Spinal cord (tissue), 9 donors: ENCODE measurements at regions not wholly inside any gene's neighbourhood (a gene's known extent, or its start where the extent isn't known, plus 50 kb on each side); places are given as distances from the start of the nearest gene placed in this dataset.

Source experiments
- DNase-seq, 6 donors: peaks; one replicate each; pipeline versions ENCODE4 v3.0.0 to v3.0.0-alpha.2; 2013 to 2015; ENCODE audit warnings: low spot score in 6 of 6, low read depth in 4 of 6
- H3K27ac ChIP-seq: one replicate; pipeline ENCODE4 v1.5.1; 2013; ENCODE audit warnings: low read depth, low read length, control low read depth
- H3K27me3 ChIP-seq: one replicate; pipeline ENCODE4 v1.6.1; 2013; ENCODE audit warnings: low read length; ENCODE audit not compliant: control insufficient read depth, insufficient read depth
- H3K36me3 ChIP-seq: one replicate; pipeline ENCODE4 v1.6.1; 2013; ENCODE audit warnings: low read length; ENCODE audit not compliant: control insufficient read depth, insufficient read depth
- H3K4me1 ChIP-seq: one replicate; pipeline ENCODE4 v1.6.1; 2013; ENCODE audit warnings: low read length; ENCODE audit not compliant: control insufficient read depth, insufficient read depth
- H3K4me3 ChIP-seq: one replicate; pipeline ENCODE4 v1.5.1; 2013; ENCODE audit warnings: low read depth, low read length, control low read depth
- H3K9me3 ChIP-seq: one replicate; pipeline ENCODE4 v1.6.1; 2013; ENCODE audit warnings: low read length; ENCODE audit not compliant: control insufficient read depth, insufficient read depth
- WGBS: methylation state at CpG from one replicate; pipeline ENCODE4 v1.1.5; 2013; ENCODE audit warnings: missing lambda C conversion rate; ENCODE audit not compliant: insufficient coverage; 5-methylcytosine and 5-hydroxymethylcytosine counted together
- donor health status: healthy.

DNA sequence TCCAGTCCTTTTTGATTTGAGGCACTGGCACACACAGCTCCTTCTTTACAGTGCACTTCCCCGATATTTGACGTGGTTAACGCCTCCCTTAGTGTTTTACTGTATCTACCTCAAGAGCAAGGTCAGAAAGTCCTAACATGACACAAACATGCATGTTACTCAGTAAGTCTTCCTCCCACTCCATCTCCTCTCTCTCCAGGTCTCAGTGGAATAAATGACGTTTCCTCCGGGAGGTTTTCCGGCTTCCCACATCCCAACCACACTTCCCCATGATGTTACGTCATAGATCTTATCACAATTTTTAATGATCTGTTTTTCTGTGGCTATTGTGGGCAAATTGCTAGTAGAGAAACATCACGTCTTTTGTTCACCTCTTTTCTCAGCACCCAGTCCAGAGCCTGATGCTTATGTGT lies 165.7 kb downstream of the PTPN20 start:
- DNase-seq = no peak
- H3K27ac ChIP-seq = no peak overlapping the region
- H3K4me3 ChIP-seq = no peak overlapping the region
- H3K36me3 ChIP-seq = no peaks in the 10 kb centered on the region
- no peaks in the 10 kb centered on the region for H3K27me3 ChIP-seq
- H3K9me3 ChIP-seq = no peaks in the 10 kb centered on the region
- WGBS = 93% methylated on average over 4 of the region's 8 CpGs
- no peaks in the 10 kb centered on the region for H3K4me1 ChIP-seq

DNA sequence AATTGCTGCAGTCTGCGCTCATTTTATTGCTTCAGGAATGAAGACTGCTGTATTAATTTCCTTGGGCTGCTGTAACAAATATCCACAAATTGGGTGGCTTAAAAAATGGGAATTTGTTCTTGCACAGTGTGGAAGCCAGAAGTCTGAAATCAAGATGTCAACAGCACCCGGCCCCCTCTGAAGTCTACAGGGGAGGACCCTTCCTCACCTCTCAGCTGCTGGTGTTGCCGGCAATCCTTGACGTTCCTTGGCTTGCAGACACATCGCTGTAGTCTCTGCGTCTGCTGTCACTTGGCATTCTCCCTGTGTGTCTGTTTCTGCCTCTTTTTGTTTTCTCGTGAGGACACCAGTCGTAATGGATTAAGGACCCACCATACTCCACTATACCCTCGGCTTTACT lies 166.2 kb downstream of the PTPN20 start:
- Histone ChIP-seq H3K4me1 (no peaks in the 10 kb centered on the region), H3K27me3 (no peaks in the 10 kb centered on the region), H3K9me3 (no peaks in the 10 kb centered on the region), H3K4me3 (no peak overlapping the region), H3K36me3 (no peaks in the 10 kb centered on the region), H3K27ac (no peak overlapping the region)
- peak in 1 of 6 donors; percentile 3 for DNase-seq
- 74% methylated on average over 9 of the region's 9 CpGs for WGBS

DNA sequence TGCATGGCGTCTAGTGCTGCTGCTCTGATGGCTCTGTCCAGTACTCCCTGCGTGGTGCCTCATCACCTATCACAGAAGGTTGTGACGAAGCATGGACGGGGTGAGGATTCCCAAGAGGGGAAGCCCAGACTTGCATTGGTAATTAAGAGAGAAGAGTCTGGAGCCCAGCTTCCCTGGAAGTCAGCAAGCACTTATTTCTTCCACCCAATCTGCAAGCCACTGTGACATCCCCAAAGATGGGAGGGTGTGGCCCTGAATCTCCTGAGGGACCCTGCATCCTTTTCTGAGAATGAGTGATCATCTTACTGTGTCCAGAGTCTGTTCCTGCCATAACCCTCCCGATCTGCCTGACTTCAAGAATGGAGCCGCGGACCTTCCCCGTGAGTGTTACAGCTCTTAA lies 166.7 kb downstream of the PTPN20 start:
- Histone ChIP-seq H3K27me3 (no peaks in the 10 kb centered on the region), H3K4me1 (no peaks in the 10 kb centered on the region), H3K27ac (no peak overlapping the region), H3K4me3 (no peak overlapping the region), H3K9me3 (no peaks in the 10 kb centered on the region), H3K36me3 (no peaks in the 10 kb centered on the region)
- no peak for DNase-seq
- 95% methylated on average over 5 of the region's 8 CpGs for WGBS

DNA sequence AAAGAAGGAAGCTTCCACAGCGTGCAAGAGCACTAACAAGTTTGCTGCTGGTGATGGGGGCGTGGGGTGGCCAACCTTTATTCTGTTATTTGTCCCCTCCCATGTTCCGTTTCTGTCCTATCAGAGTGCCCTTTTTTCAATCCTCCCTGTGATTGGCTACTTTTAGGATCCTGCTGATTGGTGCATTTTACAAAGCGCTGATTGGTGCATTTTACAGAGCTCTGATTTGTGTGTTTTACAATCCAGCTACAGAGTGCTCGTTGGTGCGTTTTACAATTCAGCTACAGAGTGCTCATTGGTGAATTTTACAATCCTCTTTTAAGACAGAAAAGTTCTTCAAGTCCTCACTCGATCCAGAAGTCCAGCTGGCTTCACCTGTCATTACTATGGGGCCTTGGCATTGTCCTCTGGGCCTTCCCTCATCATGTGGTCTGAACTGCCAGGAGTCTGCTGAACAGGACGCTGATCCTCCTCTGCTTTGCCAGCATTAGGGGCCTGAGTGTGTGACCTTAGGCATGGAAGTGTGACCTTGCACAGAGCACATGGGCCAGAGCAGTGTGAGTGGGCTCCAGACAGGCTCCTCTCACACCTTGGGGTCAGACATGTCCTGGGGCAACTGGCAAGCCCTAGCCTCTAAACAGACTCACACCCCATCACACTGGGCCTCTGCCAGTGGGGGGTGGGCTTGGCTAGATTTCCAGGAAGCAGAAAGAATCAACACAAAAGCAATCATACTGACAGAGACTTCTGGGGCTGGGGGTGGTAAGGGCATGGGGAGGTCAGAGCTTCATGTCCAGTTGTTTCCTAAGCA lies 167.4 kb downstream of the PTPN20 start:
- no peaks in the 10 kb centered on the region for H3K4me1 ChIP-seq
- no peaks in the 10 kb centered on the region for H3K36me3 ChIP-seq
- no peaks in the 10 kb centered on the region for H3K9me3 ChIP-seq
- no peak overlapping the region for H3K4me3 ChIP-seq
- no peak for DNase-seq
- H3K27ac ChIP-seq = no peak overlapping the region
- H3K27me3 ChIP-seq = no peaks in the 10 kb centered on the region
- 91% methylated on average over 8 of the region's 8 CpGs for WGBS

DNA sequence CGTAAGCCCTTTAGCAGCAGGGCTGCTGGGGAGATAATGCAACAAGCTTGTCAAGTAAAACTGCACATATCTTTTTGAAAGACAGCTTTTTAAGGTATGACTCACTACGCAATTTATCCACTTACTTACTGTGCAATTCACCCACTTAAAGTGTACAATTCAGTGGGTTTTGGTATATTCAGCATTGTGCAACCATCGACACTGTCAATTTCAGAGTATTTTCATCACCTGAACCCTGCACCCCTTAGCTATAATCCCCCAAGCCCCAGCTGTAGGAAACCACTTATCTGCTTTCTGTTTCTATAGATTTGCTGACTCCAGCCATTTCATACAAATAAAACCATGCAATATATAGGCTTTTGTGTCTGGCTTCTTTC lies 168.0 kb downstream of the PTPN20 start:
- no peak overlapping the region for H3K4me3 ChIP-seq
- H3K4me1 ChIP-seq = no peaks in the 10 kb centered on the region
- H3K9me3 ChIP-seq = no peaks in the 10 kb centered on the region
- H3K36me3 ChIP-seq = no peaks in the 10 kb centered on the region
- 86% methylated on average over 1 of the region's 3 CpGs for WGBS
- peak in 1 of 6 donors; percentile 6 for DNase-seq
- H3K27me3 ChIP-seq = no peaks in the 10 kb centered on the region
- H3K27ac ChIP-seq = no peak overlapping the region

DNA sequence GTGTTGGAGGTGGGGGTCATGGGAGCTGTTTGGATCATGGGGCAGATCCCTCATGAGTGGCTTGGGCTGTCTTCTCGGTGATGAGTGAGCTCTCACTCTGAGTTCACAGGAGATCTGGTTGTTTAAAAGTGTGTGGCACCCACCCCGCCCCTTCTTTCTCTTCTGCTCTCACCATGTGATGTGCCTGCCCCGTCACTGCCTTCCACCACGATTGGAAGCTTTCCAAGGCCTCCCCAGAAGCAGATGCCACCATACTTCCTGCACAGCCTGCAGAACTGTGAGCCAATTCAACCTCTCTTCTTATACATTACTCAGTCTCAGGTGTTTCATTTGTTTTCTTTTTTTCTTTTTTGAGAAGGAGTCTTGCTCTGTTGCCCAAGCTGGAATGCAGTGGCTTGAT lies 170.0 kb downstream of the PTPN20 start:
- 87% methylated on average over 4 of the region's 4 CpGs for WGBS
- DNase-seq = no peak
- no peaks in the 10 kb centered on the region for H3K4me1 ChIP-seq
- H3K27me3 ChIP-seq = no peaks in the 10 kb centered on the region
- no peak overlapping the region for H3K27ac ChIP-seq
- H3K9me3 ChIP-seq = no peaks in the 10 kb centered on the region
- H3K36me3 ChIP-seq = no peaks in the 10 kb centered on the region
- no peak overlapping the region for H3K4me3 ChIP-seq

DNA sequence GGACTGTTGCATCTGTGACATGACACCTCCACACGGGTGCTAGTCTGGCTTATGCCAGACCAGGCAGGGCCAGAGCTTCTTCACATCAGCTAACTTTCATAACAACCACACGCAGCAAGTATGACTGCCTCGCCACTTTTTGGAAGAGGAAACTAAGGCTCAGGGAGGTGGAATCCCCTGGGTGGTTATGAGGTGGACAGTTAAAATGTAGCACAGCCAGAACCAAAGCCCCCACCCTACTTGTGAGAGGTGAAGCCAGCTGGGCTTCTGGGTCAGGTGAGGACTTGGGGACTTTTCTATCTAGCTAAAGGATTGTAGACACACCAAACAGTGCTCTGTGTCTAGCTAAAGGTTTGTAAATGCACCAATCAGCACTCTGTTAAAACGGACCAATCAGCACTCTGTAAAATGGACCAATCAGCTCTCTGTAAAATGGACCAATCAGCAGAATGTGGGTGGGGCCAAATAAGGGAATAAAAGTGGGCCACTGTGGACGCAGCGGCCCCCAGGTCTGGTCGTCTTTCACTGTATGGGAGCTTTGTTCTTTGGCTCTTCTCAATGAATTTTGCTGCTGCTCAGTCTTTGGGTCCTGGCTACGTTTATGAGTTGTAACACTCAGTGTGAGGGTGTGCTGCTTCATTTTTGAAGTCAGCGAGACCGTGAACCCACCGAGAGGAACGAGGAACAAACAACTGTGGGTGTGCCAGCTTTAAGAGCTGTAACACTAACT lies 171.0 kb downstream of the PTPN20 start:
- H3K27me3 ChIP-seq = no peaks in the 10 kb centered on the region
- no peaks in the 10 kb centered on the region for H3K9me3 ChIP-seq
- H3K27ac ChIP-seq = no peak overlapping the region
- no peaks in the 10 kb centered on the region for H3K4me1 ChIP-seq
- DNase-seq = no peak
- no peak overlapping the region for H3K4me3 ChIP-seq
- H3K36me3 ChIP-seq = no peaks in the 10 kb centered on the region
- WGBS = 93% methylated on average over 9 of the region's 12 CpGs

DNA sequence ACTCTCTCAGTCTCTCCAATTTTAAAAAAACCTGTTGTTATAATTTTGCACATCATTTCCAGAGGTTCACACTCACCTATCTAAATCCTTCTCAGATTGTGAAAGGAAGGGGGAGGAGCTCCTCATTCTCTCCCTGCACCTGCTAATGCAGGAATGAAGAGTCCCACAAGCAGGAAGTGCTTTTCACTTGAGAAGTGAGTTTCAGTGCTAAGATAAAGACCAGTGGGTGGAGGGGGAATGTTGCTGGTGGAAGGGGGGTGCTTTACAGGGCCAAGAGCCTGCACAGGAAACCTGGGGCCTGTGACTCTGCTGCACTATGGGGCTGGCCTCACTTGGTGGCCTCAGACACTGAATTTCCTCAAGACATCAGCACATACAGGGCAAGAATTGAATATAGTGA lies 176.4 kb downstream of the PTPN20 start:
- no peak for DNase-seq
- H3K27ac ChIP-seq = no peak overlapping the region
- no peaks in the 10 kb centered on the region for H3K27me3 ChIP-seq
- no peaks in the 10 kb centered on the region for H3K9me3 ChIP-seq
- H3K4me1 ChIP-seq = peaks cover 4% of the 10 kb centered on the region
- H3K4me3 ChIP-seq = no peak overlapping the region
- no peaks in the 10 kb centered on the region for H3K36me3 ChIP-seq

DNA sequence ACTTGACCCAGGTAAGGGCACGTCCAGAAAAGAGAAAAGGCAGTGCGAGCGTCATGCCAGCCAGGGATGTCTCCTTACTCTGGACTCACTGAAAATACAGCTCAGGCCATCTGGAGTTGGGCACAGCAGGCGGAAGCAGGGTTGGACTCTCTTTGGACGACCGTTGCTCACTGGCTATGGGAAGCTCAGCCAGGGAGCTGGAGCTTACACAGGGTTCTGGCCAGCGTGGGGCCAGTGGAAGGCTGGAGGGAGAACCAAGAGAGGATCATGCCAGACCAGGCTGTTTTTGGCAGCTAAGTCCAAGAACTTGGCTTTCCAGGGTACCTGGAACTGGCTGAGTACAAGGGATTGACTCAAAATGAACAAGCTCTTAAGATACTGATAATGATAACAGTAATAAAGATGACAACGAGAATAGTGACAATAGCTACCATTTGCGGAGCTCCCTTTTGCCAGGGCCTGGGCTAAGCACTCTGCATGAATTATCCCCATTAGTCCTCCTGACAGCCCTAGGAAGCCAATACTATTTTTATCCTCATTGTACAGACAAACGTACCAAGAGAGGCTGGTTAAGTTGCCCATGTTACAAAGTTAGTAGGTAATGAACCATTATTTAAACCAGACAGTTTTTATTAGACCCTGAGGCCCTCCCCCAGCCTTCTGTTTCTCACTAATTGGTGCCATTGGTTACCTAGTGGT lies 177.6 kb downstream of the PTPN20 start:
- H3K27ac ChIP-seq = no peak overlapping the region
- DNase-seq = peak in 1 of 6 donors; percentile 14
- no peaks in the 10 kb centered on the region for H3K9me3 ChIP-seq
- no peaks in the 10 kb centered on the region for H3K27me3 ChIP-seq
- no peaks in the 10 kb centered on the region for H3K36me3 ChIP-seq
- 85% methylated on average over 7 of the region's 10 CpGs for WGBS
- no peak overlapping the region for H3K4me3 ChIP-seq
- peaks cover 7% of the 10 kb centered on the region for H3K4me1 ChIP-seq
